HPDE6-E6E7 (cell line): ENCODE measurements at regions not wholly inside any gene's neighbourhood (a gene's known extent, or its start where the extent isn't known, plus 50 kb on each side); places are given as distances from the start of the nearest gene placed in this dataset.
"Not testable (repeated sequence)": the region's sequence is repeated elsewhere in the genome, so short reads cannot be mapped to it uniquely, and the experiment has no call there.

Experiments used
- DNase-seq: peaks from one replicate; pipeline ENCODE4 v3.0.0; 2011; ENCODE audit warnings: missing footprints; ENCODE audit errors: extremely low spot score

DNA sequence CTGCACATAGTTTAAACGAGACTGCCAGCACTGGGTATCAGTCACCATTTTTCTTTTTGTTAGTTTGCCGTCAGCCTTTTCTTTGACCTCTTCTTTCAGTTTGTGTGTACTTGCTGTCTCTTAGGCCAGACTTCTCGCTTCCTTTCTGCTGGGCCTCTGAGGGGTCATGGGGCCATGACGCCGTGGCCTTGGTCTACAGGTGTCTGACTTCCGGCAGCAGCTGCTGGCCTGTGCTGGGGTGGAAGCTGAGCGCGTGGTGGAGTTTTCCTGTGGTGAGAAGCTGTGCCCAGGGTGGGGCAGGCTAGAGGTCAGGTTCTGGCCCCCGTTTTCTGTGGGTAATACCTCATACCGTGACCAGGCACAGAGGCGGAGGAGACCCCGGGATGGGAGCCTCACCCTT is 101.6 kb upstream of the PZP start:
- not testable (repeated sequence) for DNase-seq

DNA sequence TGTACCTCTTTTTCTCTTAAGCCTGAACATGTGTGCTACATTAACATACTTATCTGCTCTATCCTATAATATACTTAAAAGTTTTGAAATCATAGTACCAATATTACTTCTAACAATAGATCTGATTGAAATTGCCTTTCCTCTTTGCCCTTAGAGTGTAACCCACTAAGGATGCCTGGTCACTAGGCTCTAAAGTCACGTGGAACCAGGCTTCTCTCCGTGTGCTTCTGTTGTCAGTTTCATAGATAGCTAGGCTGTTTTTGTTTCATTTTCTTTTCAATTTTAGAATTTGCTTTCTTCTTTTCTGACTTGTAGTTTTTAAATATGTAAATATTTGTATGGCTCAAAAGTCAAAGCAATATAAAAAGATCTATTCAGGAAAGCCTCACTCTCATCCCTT is 100.5 kb upstream of the PZP start:
- not testable (repeated sequence) for DNase-seq

GRCh38 chr12:9308163-9308562 is 100.0 kb upstream of the PZP start:
- DNase-seq, result not testable (repeated sequence)

DNA sequence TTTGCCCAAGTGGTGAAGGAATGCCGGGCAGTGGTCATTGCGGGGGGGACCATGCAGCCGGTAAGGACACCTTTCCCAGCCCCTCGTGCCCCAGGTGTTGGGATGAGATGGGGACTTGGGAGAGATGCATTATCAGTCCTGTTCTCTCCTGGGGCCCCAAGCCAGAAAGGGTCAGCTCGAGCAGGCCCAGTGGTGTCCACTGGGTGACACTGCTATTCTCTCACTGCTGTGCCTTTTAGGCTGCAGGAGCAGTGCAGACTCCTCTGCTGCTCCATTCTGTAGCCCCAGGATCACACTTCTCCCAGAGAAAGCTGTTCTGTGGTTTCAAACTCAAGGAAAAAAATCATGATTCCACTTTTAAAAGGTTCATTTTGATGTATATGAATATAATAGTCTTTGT is 99.1 kb upstream of the PZP start:
- DNase-seq, result not testable (repeated sequence)

DNA sequence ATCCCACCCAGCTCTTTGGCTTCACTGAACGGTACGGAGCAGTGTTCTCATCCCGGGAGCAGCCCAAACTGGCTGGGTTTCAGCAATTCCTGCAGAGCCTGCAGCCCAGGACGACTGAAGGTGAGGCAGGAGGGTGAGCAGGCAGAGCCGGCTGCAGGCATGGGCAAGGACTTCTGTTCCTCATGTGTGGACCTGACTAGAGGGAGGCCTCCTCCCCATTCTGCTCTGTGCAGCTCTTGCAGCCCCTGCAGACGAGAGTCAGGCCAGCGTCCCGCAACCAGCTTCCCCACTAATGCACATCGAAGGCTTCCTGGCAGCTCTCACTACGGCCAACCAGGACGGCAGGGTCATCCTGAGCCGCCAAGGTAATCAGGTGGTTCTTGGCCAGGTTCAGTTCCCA is 97.8 kb upstream of the PZP start:
- DNase-seq, result not testable (repeated sequence)

GRCh38 chr12:9304540-9304939 is 96.3 kb upstream of the PZP start:
- not testable (repeated sequence) for DNase-seq

- DNase-seq, result not testable (repeated sequence)
These were observed 87.7 kb upstream of the PZP start for GRCh38 chr12:9295872-9296271.

- not testable (repeated sequence) for DNase-seq
These were observed 86.0 kb upstream of the PZP start for GRCh38 chr12:9294072-9294620.

- DNase-seq, result not testable (repeated sequence)
These were observed 85.2 kb upstream of the PZP start for GRCh38 chr12:9293391-9293790.

- DNase-seq, result not testable (repeated sequence)
These were observed 81.8 kb upstream of the PZP start for GRCh38 chr12:9289984-9290383.

DNA sequence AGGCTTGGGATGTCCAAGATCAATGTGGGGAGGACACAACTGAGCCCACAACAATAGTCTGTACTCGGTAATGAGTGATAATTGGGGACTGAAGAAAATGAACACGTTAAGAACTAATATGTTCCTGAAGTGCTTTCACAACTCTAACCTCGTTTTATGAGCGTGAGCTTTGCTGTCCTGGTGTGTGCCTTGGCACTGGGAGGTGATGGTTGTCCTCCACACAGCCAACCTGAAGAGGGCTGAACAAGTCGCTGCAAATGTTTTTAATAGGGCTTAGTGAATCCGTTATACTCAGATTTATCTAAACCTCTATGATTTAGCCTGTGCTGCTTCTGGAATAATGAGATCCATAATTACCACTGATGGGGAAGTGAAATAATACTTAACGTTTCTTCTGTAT is 76.5 kb upstream of the PZP start:
- DNase-seq, result not testable (repeated sequence)

DNA sequence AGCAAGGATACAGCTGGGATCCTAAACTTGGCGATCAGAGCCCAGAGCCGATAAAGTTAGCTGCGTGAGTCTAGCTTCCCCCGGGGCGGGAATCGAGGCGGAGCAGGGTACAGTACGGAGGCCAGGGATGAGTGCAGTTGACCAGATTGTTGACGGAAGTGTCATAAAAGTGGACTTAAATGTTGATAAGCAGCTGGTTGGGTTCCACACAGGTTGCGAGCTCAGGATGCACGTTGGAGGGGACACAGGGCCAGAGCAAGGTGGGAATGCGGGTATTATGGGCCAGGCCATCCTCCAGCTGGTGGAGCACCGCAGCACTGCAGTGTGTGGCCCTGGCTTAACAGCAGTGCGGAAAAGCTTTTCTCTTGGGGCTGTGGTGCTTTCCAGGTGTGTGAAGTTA is 76.0 kb upstream of the PZP start:
- not testable (repeated sequence) for DNase-seq

DNA sequence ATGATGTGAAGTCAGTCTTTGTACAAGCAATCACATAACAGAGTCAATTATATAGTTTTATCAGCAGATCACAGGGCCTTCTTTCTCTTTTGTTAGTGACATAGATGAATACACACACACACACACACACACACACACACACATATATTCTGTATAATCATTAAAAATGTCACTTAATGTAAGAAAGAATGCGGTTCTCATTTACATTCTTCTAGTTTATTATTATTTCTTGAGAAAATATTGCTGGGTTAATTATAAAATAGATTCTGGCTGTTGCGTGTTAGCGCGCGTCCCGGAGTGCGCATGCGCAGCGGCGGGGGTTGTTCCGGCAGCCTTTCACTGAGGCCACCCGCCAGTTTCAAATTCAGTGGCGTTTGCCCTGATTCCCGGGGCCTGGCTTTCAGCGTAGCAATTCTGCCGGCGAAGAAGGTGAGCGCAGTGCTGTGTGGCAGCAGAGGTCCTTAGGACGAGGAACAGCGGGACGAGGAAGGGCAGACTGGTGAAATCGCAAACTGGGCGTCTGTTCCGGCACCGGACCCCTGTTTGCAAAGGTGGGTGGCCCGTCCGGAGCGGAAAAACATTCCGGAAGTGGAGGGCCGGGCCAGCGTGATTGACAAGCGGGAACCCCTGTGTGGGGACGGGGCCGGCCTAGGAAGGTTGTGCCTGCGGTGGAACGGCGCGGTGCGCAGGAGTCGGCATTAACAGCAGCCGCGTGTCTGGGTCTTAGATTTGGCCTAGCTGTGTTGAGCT is 75.3 kb upstream of the PZP start:
- DNase-seq, result peak; percentile 25

DNA sequence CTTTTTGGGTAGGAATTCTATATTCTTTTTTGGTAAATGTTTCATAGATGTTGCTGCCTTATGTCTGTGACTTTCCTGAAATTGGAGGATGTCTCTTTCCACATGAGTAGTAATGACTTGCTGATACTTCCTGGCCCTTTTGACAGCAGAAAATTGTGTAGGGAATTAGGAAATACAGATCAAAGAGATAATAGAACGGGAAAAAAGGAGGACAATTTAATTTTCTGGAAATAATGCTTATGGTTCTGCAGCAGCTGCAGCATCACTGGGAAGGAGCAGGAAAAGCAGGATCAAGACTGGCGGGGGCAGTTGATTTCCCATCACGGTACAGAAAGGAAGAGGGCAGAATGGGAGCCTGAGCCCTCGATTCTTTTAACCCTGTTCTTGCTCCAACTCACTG is 68.8 kb upstream of the PZP start:
- no peak for DNase-seq

DNA sequence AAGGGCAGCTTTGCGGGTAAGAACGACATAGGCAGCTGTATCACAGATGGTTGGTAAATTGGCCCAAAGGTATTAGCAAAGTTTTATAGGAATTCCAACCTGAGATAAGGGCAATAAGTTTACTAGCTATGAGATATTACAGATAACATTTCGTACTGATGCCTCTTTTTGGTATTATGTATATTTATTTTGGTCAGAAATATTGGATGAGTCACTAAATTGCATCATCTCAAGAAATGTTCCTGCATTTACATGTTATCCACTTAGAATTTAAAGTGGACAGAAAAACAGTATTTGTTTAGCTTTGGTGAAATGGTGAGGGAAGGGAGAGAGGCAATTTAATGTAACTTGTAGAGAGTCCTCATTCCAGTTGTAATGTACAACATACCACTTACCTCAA is 65.1 kb upstream of the PZP start:
- DNase-seq, result no peak

- DNase-seq, result no peak
These were observed 63.7 kb upstream of the PZP start for GRCh38 chr12:9271875-9272274.

- no peak for DNase-seq
These were observed 56.4 kb upstream of the PZP start for GRCh38 chr12:9264546-9264945.

- no peak for DNase-seq
These were observed 52.7 kb upstream of the PZP start for GRCh38 chr12:9260931-9261330.

GRCh38 chr12:9258676-9259075 is 50.5 kb upstream of the PZP start:
- no peak for DNase-seq
